Fibroblast of peridontal ligament (primary cell): ENCODE measurements at regions not wholly inside any gene's neighbourhood (a gene's known extent, or its start where the extent isn't known, plus 50 kb on each side); places are given as distances from the start of the nearest gene placed in this dataset.
A peak's percentile ranks its signal among the peaks of the same experiment; 100 is the strongest.
"Not testable (repeated sequence)": the region's sequence is repeated elsewhere in the genome, so short reads cannot be mapped to it uniquely, and the experiment has no call there.

Source experiments
- DNase-seq: peaks from one replicate; pipeline ENCODE4 v3.0.0-alpha.2; 2010; ENCODE audit errors: extremely low read depth

DNA sequence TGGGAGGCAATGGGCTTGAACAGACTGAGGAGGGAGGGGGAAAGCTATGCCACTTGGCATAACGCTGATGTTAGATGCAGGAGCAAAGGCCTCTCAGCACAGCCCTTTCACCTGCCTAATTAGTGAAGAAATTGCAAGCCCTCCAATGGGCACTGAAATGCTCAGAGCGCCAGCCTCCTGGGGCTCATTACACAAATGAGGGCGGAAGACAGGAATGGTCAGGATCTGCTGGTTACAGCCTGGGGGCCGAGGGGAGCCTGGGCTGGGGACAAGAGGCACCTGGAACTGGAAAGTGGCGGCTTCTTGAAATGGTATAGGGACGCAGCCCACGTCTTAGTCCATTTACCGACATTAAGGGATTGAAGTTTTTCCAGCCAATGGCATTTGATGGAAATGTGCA is 50.2 kb upstream of the PLET1 start:
- no peak for DNase-seq

DNA sequence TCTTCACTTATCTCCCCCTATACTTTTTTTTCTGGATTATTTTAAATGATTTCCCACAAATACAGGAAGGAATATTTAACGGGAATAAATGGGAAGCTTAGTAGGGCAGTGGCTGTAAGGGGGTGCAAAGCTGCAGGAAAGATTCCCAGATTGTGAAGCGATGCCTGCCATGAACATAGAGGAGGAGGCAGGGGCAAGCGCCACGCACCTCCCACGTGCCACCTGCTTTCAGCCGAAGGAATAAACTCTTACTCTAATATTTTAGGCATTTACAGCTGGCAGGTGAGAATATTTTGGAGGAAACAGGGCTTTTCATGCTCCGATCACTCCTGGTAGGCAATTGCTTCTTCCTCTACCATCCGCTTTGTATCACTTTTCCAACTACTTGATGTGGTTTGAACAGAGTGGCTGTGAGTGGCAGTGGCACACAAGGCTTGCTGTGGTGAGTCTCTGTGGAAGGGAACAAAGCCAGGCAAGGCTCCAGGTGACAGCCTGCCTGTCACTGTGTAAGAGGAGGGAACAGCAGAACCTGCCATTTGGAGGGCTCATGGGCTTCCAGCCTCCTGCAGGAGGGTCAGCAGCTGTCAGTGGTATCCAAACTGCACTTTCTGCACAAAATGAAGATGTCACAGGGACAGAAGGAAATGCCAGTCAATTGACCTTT is 54.5 kb upstream of the PLET1 start:
- DNase-seq: no peak

DNA sequence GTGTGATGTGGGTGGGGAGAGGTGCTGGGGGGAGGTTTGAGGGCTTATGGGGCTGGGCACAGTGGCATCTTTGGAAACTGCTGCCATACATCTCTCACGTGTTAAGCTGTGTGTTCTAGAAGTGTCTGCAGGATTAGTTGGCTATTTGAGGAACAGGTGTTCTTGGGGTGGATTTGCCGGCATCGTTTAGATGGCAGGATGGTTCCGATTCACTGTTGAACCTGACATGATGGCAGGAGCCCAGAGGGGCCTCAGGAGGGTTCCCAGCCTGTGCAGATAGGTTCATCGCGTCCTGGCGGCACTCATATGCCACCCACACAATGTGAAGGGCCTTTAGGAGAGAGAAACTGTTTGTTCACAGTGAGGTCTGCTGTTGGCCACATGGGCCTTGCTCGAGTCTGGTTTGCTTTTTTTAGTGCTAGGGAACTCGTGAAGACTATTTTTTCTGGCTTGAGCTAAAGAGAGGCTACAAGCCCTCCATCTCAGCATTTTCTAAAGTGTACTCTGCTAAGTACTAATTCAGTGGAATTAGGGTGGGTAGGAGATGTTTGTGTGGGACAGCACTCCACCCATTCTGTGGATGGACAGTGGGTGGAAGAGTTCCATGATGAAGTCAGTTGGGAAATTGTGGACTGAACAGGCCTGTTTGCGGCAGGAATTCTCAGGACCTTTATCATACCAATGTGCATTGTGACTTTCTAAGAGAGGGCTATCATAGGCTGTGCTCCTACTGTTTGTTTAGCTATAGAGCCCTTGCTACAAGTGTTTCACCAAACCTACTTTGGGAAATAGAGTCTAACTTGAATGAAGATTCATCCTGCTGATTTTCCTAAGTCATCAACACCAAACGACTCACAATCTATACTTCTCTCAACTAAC is 55.4 kb upstream of the PLET1 start:
- no peak for DNase-seq

DNA sequence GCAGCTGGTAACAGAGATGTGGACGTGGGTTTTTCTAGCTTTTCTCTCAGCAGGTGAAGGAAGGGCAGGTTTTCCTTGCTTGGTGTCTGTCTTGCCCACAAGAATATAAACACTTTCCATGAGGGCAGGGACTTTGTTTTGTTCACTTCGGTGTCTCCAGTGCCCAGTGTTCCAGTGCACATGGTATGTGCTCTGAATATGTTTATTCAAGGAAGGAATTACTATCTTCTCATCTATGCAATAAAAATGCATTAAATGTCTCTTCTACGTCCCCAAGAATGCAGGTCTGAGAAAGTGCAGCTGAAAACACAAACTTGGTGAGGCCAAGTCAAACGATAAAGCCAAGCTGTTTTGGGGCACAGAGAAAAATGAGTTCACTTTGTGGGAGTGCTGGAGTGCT is 56.3 kb upstream of the PLET1 start:
- no peak for DNase-seq

DNA sequence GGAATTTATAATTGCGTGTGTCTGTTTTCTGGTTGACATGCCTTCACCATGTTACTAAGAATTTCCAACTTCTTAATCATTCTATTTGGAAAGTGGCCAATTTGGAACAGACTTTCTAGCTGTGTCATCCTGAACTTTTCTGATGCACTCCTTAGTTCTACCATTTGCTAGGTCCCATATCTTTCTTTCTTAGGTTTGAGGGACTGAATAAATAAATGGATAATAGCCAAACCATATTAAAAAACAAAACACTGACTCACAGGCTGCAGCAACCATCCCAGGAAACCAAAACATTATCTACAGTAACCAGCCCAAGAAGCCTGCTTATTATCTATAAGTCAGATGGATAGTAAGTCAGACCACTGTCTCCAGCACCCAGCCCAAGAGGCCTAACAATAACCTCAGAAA is 57.5 kb upstream of the PLET1 start:
- DNase-seq: peak; percentile 95

DNA sequence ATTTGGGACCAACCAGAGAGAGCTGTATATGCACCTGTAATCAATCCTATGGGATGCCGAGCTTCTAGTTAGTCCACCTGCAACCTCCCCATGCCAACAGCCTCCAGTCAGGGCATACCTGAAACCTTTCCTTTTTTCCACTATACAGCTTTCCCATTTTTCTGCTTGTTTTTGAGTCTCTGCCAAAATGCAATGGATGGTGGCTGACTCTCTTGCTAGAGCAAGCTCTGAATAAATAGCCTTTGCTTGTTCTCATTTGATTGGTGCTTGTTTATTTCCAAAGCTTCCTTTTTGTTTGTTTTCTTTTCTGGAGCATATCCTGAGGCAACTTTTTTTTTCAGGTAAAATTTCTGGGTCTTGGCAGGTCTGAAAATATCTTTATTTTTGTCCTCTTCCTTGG is 58.0 kb upstream of the PLET1 start:
- peak; percentile 27 for DNase-seq

DNA sequence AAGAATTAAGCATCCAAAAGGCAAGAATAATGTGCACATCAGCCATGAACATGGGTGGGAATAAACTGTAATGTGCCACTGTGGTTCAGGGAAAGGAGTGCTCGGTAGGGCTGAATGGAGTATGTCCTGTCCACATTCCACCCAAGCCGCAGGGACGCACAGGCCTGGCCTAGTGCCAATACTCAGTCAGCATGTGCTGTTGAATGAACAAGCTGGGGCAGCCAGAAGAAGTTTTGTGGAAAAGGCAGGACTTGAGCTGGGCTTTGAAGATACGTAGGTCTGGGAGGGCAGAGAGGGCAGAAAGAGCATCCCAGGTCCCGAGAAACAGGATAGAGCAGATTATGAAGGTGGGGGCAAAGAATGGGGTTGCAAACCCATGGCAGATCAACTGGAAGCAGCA is 60.0 kb upstream of the PLET1 start:
- peak; percentile 72 for DNase-seq

DNA sequence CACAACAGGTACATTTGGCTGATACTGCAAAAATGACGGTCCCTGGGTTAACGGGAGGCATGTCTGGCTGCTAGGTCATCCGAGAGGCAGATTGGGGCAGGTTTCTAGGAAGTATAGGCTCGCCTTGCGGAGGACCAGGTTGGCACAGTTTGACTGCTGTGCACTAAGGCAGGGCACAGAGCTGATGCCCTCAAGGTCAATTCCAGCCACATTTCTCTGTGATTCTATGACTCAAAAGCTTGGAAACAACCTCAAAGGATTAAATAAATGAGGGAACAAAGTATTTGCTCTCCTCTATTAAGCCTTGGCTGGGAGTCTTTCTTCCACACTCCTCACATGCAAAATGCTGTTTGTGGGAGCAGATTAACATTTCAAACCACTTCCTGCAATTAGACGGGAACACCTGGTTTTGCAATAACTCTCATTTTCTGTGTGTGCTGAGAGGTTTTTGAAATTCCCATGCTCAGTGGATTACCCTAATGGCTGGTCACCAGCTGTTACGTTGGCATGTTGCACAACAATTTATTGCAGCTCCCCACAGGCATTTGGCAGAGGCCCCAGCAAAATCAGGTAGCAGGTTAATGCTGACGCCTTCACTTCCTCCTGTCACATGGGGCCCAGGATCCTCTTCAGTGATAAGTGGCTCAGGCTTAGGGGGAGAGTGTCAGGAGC is 61.0 kb upstream of the PLET1 start:
- peak; percentile 30 for DNase-seq

DNA sequence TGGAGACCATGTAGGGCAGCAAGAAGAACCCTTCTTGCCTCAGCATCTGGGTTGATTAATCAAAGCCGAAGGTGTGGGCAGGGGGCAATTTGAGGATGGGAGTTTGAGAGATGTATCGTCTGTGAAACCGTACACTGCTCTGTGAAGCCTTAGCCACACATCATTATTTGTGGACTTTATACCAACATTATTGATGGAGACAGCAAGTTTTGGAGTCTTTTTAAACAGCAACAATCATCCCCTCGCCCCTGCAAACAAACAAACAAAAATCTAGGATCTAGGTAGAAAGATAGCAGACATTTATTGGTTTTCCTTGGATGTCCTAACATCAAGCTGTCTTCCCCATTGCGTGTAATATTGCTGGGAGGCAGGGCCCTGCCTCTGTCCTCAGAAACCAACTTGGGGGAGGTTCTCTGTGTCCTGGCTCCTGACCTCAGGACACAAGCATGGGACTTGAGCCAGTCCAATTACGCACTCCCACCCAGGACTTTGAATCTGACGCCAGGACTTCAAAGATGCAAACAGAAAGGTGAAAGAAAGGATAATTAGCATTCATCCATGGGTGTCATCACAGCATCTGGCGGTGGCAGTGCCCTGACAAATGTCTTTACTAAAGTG is 61.6 kb upstream of the PLET1 start:
- DNase-seq: no peak

DNA sequence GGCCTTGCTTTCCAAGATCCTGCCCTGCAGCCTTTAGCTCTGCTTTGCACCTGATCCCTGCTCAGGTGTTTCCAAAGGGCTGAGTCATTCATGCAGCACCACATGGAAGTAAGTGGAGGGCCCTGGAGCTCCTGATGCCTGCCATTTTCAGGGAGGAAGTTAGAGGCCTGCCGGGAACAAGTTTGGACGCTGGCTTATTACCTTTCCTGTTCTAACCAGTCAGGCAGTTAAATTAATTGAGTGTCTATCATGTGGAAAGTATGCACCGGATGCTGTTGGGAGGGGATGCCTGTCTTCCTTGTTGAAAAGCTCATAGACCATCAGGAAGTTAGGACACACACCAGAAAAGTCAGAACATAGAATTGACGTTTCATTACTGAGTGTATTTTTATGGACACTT is 73.7 kb upstream of the PLET1 start:
- DNase-seq: no peak

DNA sequence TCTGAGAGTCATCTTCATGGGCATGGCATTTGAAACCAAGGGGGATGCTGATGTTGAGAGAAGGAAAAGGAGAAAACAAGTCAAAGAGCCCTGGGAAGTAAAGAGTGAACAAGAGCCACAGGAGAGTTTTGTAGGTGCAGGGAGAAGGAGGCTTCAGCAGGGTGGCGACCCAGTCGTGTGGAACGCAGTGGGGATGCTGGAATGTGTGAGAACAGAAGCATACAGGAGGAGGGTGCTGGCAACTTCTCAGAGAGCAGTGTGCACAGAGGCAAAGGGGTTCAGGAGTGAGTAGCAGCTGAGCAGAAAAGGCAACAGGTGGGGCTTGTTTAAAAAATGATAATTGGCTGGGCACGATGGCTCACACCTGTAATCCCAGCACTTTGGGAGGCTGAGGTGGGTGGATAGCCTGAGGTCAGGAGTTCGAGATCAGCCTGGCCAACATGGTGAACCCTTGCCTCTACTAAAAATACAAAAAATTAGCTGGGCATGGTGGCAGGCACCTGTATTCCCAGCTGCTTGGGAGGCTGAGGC is 75.8 kb upstream of the PLET1 start:
- no peak for DNase-seq

DNA sequence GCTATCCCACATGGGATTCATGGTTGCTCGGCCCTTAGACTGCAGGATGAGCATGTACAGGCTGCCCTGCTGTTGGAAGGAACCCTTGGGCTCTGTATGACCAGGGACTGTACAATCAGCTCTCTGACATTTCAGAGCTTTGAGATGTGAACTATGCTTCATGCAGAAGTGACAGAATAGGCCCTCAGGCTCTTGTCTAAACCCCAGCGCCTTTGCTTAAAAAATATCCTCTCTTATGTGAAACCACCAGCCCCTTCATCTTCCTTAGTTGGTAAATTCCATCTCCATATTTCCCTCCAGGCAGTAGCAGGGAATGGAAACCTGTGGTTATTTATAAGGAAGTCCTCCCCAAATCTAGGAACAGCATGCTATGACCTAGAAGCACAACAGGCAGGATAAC is 78.9 kb upstream of the PLET1 start:
- no peak for DNase-seq

DNA sequence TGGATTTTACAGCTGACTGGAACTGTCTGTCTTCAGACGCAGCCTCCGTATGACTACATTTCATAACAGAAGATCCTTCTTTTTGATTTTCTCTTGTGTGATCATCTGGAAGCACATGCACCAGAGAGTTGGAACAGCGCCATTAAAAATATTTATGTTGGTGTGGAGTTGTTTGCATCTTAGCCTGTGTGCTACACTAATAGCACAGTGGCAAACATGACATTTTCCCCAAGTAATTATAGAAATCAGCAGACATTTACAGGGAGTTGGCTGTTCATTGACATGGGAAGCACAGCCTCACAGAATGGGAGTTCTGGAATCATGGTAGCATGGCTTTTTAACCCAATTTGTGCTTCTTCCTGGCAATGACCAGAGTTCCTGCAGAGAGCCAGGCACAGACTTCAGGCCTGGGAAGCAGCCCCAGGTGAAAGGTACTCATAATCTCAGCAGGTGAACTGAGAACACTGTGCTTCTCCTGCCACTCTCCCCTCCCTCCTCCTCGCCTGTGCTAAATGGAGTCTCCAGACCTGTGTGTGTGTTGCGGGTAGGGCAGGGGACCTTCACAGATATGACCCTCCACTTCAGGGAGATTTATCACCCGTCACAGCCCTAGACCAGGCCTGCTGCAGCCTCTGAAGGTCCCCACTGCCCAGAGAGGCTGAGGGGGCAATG is 82.8 kb upstream of the PLET1 start:
- peak; percentile 34 for DNase-seq

DNA sequence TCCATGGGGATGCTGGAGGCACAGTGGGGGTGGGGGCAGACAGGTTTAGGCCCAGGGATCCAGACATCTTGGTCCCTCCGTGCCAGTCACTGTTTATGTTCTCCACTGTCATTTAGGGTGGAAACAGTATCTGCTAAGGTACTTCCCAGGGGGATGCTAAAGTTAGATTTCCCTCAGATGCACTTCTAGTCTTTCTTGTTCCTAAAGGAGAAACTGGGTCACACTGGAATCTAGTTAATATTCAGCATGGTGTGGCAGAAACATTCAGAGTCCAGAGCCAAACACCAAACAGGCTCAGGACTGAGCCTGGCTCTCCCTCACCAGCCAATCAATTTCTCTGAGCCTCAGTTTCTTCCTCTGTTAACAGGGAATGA is 83.4 kb upstream of the PLET1 start:
- DNase-seq: no peak

DNA sequence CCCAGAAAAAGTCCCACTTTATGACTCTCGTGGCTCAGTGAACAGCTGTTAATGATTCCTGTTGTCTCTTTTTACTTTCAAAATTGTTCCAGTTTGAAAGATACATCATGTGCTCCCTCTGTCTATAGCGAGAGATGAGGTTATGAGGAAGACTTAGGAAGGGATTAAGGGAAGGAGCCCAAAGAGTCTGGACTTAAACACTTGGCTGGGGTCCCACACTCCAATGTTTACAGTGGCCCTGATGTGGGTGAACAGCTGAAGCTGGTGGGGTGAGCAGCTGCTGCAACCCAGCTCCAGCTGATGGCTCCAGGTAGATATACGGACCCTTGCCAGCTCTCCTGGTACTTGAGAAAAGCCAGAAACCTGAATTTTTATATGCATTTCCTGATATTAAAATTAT is 84.5 kb upstream of the PLET1 start:
- DNase-seq: no peak

DNA sequence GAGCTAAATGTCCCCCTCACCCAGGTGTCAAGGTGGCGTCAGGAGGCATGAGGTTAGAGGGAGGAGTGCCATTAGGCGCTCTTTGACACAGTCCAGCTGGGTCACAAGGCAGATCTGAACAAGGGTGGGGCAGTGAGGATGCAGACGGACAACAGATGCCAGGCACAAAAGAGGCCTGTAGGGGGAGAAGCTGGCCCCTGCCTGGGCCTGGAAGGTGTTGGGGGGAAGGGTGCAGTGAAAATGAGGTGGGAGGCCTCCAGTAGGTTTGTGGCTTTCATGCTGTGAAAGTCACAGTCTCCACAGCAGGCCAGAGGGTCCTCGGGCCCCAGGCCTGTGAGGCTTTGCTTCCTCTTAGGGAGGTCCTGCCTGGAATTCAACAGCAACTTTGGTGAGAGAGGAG is 85.0 kb upstream of the PLET1 start:
- DNase-seq: no peak

DNA sequence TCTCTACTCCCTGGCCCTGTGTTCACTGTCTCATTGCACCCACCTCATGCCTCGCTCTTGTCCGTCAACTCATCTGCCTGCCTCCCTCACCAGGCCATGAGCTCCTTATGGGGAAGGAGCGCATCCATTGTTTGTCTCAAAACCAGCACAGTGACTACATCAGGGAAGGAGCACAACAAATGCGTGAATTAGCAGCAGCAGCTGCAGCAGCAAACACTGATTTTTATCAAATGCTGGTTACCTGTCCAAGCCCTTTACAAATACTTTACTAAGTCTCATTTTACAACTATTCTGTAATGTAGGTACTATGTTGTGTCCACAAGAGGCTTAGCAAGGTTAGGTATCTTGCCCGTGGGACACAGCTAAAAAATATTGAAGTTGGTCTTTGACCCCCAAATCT is 85.9 kb upstream of the PLET1 start:
- DNase-seq: no peak

DNA sequence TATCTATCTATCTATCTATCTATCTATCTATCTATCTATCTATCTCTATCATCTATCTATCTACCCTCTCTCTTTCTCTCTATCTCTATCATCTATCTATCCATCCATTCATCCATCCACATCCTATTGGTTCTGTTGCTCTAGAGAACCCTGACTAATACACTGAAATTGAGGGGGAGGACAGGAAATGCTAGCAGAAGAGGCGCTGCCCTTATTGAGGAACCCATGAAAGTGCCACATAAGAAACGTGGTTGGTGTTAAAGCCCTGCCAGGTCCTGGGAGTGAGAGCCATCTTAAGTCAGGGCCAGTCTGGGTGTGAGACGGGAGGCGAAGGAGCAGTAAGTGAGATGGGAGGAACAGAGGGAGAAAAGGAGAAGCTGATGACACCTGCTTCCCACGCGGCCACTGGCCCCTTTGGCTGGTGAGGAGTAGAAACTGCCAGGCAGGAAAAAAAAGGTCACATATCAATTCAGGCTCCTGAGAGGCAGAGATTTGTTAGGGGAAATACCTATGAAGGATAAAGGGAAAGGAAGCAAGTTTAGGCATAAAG is 87.9 kb upstream of the PLET1 start:
- DNase-seq: no peak

DNA sequence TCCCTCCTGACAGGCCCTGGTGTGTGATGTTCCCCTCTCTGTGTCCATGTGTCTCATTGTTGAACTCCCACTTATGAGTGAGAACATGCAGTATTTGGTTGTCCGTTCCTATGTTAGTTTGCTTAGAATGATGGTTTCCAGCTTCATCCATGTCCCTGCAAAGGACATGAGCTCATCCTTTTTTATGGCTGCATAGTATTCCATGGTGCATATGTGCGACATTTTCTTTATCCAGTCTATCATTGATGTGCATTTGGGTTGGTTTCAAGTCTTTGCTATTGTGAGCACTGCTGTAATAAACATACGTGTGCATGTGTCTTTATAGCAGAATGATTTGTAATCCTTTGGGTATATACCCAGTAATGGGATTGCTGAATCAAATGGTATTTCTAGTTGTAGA is 90.8 kb upstream of the PLET1 start:
- not testable (repeated sequence) for DNase-seq

DNA sequence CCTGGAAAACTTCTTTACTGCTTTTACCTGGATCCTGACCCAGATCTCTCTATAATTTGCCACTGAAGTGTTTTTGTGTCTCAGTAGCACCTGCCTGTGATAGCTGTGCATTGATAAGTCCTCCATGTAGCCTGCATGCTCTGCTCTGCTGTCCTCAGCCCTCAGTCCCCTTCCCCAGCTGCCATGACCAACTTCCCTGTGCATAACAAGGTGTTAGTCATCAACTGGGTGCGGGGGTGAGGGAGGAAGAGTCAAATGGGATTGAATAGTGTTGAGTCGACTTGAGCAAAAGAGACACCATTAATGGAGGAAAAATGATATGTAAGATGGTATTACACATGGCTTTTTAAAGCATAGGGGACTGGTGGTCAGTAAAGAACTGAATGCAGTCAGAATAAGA is 92.2 kb upstream of the PLET1 start:
- no peak for DNase-seq

DNA sequence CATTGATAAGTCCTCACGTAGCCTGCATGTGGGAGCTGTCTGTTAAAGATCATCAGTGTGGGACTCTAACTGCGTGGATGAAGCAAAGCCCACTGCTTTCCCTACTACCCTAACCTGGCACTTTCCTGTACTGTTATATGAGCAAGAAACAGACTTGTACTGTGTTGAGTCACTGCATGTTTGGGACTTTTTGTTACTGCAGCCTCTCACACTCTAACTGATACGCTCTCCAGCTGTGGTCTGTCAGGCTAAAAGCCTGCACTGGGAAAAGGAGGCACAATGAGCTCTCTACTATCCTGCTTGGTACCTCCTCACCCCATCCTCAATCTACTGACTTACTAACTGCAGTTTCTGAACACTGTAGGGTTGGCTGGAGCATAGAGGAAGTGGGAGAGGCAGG is 93.7 kb upstream of the PLET1 start:
- DNase-seq: no peak
